ENCODE measurements at regions not wholly inside any gene's neighbourhood (a gene's known extent, or its start where the extent isn't known, plus 50 kb on each side); places are given as distances from the start of the nearest gene placed in this dataset.

DNA sequence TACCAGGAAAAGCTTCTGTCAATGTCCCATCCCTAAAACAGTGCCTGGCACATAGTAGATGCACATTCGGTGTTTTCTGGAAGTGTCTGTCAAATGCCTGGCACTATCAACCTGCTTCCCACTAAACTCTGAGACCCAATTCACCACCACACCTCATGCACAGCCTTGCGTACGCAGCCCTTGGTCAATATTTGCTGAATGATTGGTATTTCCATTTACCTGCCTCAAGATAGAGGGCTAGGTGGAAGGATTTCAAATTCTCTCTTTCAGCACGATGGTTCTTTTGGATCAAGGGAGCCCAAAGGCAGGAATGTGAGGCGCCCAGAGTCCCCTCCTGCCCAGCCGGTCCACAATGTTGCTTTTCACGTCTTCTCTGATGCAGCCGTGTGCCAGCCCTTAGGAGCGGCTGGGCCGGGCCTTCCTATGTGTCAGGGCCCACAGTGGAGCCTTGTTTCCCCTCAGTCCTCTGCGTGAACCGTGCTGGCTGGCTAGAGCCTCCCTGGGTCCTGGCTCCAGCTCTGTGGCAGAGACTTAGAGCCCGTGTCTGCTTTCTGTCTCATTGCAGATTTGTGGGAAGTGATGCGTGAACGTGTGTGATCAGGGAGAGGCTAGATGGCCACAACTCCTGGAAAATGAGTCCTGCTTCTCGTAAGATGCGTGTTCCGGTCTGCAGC lies 99.9 kb upstream of the RFLNA start:
- no peak overlapping the region for H3K27ac Mint-ChIP-seq (ENCODE audit: unreplicated experiment)

DNA sequence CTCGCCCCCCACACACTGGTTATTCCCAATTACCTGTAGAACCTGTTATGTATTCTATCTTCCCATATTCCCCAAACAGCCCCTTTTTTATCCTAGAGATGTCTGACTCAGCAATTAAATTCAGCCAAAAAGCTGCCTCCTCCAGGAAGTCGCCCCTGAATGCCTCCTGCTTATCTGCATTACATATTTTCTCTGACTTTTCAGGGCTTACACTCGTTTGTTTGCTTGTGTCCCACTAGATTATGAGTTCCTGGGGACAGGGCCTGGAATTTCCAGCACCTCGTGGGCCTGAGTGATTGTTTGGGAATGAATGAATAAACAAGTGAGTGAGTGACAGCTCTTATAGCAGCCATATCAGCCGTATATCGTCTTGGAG lies 99.3 kb upstream of the RFLNA start:
- Mint-ChIP-seq H3K36me3 (ENCODE audit: unreplicated experiment) (no peaks in the 10 kb centered on the region), H3K4me3 (ENCODE audit: unreplicated experiment) (no peak overlapping the region), H3K27me3 (ENCODE audit: unreplicated experiment) (peaks cover 7% of the 10 kb centered on the region), H3K27ac (ENCODE audit: unreplicated experiment) (no peak overlapping the region), H3K4me1 (ENCODE audit: unreplicated experiment) (no peaks in the 10 kb centered on the region), H3K9me3 (ENCODE audit: unreplicated experiment) (no peaks in the 10 kb centered on the region)
- TF ChIP-seq, protein P1, sequence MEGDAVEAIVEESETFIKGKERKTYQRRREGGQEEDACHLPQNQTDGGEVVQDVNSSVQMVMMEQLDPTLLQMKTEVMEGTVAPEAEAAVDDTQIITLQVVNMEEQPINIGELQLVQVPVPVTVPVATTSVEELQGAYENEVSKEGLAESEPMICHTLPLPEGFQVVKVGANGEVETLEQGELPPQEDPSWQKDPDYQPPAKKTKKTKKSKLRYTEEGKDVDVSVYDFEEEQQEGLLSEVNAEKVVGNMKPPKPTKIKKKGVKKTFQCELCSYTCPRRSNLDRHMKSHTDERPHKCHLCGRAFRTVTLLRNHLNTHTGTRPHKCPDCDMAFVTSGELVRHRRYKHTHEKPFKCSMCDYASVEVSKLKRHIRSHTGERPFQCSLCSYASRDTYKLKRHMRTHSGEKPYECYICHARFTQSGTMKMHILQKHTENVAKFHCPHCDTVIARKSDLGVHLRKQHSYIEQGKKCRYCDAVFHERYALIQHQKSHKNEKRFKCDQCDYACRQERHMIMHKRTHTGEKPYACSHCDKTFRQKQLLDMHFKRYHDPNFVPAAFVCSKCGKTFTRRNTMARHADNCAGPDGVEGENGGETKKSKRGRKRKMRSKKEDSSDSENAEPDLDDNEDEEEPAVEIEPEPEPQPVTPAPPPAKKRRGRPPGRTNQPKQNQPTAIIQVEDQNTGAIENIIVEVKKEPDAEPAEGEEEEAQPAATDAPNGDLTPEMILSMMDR (IDR thresholded peaks at IDR 0.05) = no peak
- no peak for DNase-seq (ENCODE audit: extremely low spot score, unreplicated experiment)

More for the DNA sequence above, 99.9 kb upstream of the RFLNA start:
- no peaks in the 10 kb centered on the region for H3K9me3 Mint-ChIP-seq (ENCODE audit: unreplicated experiment)
- no peak overlapping the region for H3K4me3 Mint-ChIP-seq (ENCODE audit: unreplicated experiment)
- H3K27me3 Mint-ChIP-seq (ENCODE audit: unreplicated experiment) = peaks cover 6% of the 10 kb centered on the region
- TF ChIP-seq, protein P1 (IDR thresholded peaks at IDR 0.05) = no peak
- peaks cover 3% of the 10 kb centered on the region for H3K4me1 Mint-ChIP-seq (ENCODE audit: unreplicated experiment)
- no peak for DNase-seq (ENCODE audit: extremely low spot score, unreplicated experiment)
- H3K36me3 Mint-ChIP-seq (ENCODE audit: unreplicated experiment) = no peaks in the 10 kb centered on the region

DNA sequence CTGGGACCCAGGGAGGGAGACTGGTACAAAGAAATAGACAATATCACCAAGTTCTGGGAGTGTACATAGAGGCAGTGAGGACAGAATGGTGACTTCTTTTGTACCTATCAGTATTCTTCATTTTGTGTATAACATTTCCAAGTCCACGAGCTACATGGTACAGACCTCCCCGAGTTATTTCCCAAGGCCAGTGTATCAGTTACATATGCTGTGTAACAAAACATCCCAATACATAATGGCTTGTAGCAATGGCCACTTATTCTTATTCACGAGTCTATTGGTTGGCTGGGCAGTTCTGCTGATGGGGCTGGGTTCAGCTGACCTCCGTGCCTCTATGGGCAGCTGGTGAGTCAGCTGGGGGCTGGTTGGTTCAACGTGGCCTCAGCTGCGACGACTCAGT lies 98.7 kb upstream of the RFLNA start:
- H3K9me3 Mint-ChIP-seq (ENCODE audit: unreplicated experiment) = peaks cover 1% of the 10 kb centered on the region
- no peaks in the 10 kb centered on the region for H3K36me3 Mint-ChIP-seq (ENCODE audit: unreplicated experiment)
- no peak overlapping the region for H3K27ac Mint-ChIP-seq (ENCODE audit: unreplicated experiment)
- TF ChIP-seq, protein P1 (IDR thresholded peaks at IDR 0.05) = no peak
- H3K27me3 Mint-ChIP-seq (ENCODE audit: unreplicated experiment) = peaks cover 14% of the 10 kb centered on the region
- H3K4me1 Mint-ChIP-seq (ENCODE audit: unreplicated experiment) = no peaks in the 10 kb centered on the region
- no peak overlapping the region for H3K4me3 Mint-ChIP-seq (ENCODE audit: unreplicated experiment)
- no peak for DNase-seq (ENCODE audit: extremely low spot score, unreplicated experiment)

DNA sequence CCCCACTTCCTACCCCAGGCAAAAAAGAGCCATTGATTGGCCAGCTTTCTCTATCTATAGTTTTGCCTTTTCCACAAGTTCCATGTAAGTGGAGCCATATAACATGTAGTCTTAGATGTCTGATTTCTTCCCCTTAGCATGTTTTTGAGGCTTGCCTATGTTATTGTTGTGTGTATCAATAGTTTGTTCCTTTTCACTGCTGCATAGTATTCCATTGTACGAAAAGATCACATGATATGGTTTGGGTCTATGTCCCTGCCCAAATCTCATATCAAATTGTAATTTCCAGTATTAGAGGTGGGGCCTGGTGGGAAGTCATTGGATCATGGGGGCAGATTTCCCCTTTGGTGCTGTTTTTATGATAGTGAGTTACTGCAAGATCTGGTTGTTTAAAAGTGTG lies 93.6 kb upstream of the RFLNA start:
- H3K27ac Mint-ChIP-seq (ENCODE audit: unreplicated experiment) = no peak overlapping the region
- H3K36me3 Mint-ChIP-seq (ENCODE audit: unreplicated experiment) = peaks cover 5% of the 10 kb centered on the region
- H3K4me3 Mint-ChIP-seq (ENCODE audit: unreplicated experiment) = no peak overlapping the region
- peaks cover 11% of the 10 kb centered on the region for H3K9me3 Mint-ChIP-seq (ENCODE audit: unreplicated experiment)
- H3K4me1 Mint-ChIP-seq (ENCODE audit: unreplicated experiment) = no peaks in the 10 kb centered on the region
- H3K27me3 Mint-ChIP-seq (ENCODE audit: unreplicated experiment) = peaks cover 25% of the 10 kb centered on the region
- DNase-seq (ENCODE audit: extremely low spot score, unreplicated experiment) = no peak
- TF ChIP-seq, protein P1 (IDR thresholded peaks at IDR 0.05) = no peak

DNA sequence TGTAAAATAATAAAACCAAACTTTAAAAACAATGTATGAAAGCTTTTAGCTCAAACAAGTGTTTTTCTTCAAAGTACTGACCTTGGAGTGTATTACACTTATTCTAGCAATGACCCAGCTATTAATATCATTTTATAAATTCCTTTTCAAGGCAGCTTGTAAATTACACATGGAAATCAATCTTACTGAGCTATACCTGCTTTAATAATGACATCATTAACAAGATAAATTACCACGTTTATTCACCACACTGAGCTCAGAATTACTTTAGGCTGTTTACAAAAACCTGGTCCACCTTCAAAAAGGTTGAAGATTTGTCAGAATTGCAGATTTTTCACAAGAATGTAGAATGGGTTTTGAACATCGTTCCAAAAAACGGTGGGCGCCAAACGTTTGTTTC lies 91.7 kb upstream of the RFLNA start:
- no peak overlapping the region for H3K4me3 Mint-ChIP-seq (ENCODE audit: unreplicated experiment)
- H3K9me3 Mint-ChIP-seq (ENCODE audit: unreplicated experiment) = peaks cover 11% of the 10 kb centered on the region
- TF ChIP-seq, protein P1 (IDR thresholded peaks at IDR 0.05) = no peak
- peaks cover 44% of the 10 kb centered on the region for H3K27me3 Mint-ChIP-seq (ENCODE audit: unreplicated experiment)
- H3K27ac Mint-ChIP-seq (ENCODE audit: unreplicated experiment) = no peak overlapping the region
- DNase-seq (ENCODE audit: extremely low spot score, unreplicated experiment) = no peak
- peaks cover 5% of the 10 kb centered on the region for H3K36me3 Mint-ChIP-seq (ENCODE audit: unreplicated experiment)
- H3K4me1 Mint-ChIP-seq (ENCODE audit: unreplicated experiment) = no peaks in the 10 kb centered on the region
